ENCODE measurements at regions not wholly inside any gene's neighbourhood (a gene's known extent, or its start where the extent isn't known, plus 50 kb on each side); places are given as distances from the start of the nearest gene placed in this dataset.
"Not testable (repeated sequence)": the region's sequence is repeated elsewhere in the genome, so short reads cannot be mapped to it uniquely, and the experiment has no call there.

DNA sequence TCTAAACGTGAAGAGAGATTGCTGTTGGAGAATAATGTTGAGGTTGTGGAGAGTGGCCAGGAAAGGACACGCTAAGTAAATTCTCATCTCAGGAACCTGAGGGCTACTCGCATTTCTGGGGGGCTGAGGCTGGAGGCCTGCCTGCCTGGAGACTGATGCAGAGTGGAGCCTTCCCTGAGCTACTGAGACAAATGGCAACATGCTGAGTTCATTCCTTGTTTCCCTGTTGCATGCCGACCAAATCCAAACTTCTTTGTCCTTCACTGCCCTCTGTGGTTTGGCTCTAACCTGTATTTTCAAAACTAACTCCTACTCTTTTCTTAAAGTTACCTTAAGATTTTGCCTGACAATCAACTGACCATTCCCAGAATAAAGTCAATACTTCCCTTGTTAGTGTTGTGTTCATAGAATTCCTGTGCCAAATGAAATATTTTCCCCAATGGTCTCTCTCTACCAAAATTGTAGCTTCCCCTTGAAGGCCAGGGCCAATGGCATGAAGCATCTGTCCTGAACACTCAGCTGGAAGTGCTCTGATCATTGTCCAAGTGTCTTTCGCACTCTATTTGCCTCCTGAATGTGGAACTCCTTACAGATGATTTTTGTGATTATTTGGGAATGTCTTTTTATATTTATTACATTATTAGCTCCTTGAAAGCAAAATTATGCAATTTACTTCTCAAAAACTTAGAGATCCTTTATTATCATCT, 1085.6 kb downstream of the SOCS6 start:
- TF ChIP-seq, protein P1, sequence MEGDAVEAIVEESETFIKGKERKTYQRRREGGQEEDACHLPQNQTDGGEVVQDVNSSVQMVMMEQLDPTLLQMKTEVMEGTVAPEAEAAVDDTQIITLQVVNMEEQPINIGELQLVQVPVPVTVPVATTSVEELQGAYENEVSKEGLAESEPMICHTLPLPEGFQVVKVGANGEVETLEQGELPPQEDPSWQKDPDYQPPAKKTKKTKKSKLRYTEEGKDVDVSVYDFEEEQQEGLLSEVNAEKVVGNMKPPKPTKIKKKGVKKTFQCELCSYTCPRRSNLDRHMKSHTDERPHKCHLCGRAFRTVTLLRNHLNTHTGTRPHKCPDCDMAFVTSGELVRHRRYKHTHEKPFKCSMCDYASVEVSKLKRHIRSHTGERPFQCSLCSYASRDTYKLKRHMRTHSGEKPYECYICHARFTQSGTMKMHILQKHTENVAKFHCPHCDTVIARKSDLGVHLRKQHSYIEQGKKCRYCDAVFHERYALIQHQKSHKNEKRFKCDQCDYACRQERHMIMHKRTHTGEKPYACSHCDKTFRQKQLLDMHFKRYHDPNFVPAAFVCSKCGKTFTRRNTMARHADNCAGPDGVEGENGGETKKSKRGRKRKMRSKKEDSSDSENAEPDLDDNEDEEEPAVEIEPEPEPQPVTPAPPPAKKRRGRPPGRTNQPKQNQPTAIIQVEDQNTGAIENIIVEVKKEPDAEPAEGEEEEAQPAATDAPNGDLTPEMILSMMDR (IDR thresholded peaks at IDR 0.05; ENCODE audit: low read length, missing control alignments) = no peak
- peak; percentile 27 for DNase-seq (ENCODE audit: low read depth)
- H3K4me3 ChIP-seq (replicated peaks; ENCODE audit: low read depth, low read length) = no peak overlapping the region

DNA sequence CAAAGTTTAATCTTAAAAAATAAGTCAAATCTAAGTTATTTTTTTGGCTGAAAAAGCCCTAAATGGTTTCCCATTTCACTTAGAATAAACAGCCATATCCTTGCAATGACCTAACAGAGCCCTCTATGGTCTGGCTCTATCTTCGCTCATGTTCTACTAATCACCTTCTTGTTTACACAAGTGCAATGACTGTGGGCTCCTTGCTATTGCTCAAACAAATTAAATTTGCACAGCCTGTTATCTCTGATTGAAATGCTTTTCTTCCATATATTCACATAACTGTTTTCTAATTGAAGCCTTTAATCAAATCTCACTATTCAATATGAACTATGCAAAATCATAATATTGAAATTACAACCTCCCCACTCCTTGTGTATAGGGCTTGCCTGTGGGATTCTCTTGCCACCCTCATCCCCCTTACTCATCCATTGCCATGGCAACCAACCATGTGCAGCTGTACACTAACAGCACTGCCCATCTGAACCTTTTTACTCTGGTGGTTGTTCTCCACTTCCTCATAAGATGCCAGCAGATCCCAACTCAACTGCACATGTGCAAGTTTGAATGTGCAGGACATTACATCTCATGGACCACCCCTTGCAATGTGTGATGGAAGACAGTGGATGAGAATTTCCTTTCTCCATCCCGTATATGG, 1083.2 kb downstream of the SOCS6 start:
- no peak for DNase-seq (ENCODE audit: low read depth)
- TF ChIP-seq, protein P1 (IDR thresholded peaks at IDR 0.05; ENCODE audit: low read length, missing control alignments) = no peak
- no peak overlapping the region for H3K4me3 ChIP-seq (replicated peaks; ENCODE audit: low read depth, low read length)

DNA sequence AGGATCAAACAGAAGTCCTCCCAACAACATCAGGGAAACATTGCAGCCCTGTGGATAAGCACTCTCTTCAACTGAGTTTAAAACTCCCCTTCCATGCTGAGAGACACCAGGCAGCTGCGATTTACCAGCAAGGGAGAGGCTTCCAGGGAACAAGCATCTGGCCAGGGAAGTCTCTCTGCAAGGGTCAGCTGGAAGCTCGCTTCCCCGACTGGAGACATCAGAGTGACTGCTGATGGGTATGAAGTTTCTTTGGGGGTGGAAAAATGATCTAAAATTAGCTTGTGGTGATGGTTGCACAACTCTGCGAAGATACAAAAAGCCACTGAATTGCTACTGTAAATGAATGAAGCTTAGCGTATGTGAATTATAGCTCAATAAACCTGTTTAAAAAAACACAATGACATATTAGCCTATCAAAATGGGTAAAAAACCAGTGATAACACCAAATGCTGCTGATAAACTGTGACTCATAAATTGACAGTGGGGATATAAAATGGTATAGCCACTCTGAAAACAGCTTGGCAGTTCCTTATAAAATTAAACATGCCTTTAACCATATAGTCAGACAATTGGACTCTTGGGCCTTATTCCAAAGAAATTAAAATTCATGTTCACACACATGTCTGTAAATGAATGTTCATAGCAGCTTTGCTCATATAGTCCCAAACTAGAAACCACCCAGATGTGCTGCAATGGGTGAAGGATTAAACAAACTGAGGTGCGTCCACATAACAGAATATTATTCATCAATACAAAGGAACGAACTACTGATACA, 1082.0 kb downstream of the SOCS6 start:
- peak; percentile 11 for DNase-seq (ENCODE audit: low read depth)
- TF ChIP-seq, protein P1 (IDR thresholded peaks at IDR 0.05; ENCODE audit: low read length, missing control alignments) = no peak
- H3K4me3 ChIP-seq (replicated peaks; ENCODE audit: low read depth, low read length) = no peak overlapping the region

DNA sequence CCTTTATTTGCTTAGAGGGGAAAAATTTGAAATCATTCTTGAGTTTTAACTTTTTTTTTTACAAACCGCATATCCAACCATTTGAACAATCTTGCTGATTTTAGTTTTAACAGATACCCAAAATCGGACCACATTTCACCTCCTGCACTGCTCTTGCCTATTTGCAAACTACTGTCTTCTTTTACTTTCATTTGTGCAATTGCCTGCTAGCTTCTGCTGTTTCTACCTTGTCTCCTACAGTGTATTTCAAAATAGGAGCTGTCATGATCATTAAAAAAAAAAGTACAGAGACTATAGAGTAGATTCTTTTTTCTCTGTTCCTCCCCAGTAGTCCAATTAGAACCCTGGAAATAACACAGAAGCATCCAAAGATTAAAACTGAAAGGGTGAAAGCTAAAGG, 1081.2 kb downstream of the SOCS6 start:
- no peak for DNase-seq (ENCODE audit: low read depth)
- TF ChIP-seq, protein P1 (IDR thresholded peaks at IDR 0.05; ENCODE audit: low read length, missing control alignments) = no peak
- H3K4me3 ChIP-seq (replicated peaks; ENCODE audit: low read depth, low read length) = no peak overlapping the region

DNA sequence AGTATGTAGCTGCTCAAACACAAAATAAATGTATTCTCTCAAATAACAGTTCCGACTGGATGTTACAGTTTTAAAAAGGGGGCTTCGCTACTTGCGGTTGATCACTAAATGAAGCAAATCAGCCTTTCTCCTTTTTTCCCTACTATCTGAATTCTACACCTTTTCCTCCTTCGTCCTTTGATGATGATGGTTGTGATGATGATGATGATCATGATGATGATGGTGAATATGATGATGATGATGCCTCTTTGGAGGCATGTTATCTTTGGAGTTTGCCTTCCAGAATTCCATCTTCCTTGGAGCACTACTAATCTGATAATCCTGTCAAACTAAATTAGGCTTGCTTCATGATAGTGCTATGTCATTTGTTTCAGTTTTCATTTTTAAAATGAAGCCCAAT, 1073.3 kb downstream of the SOCS6 start:
- no peak overlapping the region for H3K4me3 ChIP-seq (replicated peaks; ENCODE audit: low read depth, low read length)
- DNase-seq (ENCODE audit: low read depth) = no peak
- TF ChIP-seq, protein P1 (IDR thresholded peaks at IDR 0.05; ENCODE audit: low read length, missing control alignments) = no peak

DNA sequence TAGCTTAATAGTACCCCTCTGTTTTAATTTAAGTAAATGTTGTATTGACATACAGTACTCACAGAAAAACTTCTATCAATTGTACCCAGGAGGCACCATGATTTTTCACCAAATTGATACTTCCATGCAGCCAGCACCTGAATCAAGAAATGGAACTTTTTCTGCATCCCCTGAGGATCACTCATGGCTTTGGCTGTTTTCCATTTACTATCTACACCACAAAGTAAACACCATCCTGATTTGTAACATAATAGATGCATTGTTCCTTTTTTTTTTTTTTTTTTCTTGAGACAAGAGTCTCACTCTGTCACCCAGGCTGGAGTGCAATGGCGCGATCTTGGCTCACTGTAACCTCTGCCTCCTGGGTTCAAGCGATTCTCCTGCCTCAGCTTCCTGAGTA, 1066.8 kb downstream of the SOCS6 start:
- not testable (repeated sequence) for DNase-seq (ENCODE audit: low read depth); H3K4me3 ChIP-seq (replicated peaks; ENCODE audit: low read depth, low read length)

DNA sequence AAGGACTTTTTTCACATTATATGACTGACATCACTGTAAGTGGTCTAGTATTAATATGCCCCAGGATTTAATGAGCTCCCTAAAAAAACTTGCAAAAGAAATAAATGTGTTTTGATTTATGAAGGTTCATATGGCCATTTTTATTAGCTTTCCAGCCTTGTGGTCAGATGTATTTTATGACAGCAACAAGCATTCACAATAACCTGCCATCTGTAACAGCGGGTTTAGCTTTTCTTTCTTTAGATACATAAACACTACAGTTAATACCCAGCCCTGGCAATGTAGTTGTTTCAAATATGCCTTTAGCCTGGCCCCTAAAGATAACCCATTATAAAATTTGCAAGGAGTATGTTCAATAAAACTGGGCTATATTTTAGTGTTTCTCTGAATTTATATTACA, 1063.8 kb downstream of the SOCS6 start:
- no peak overlapping the region for H3K4me3 ChIP-seq (replicated peaks; ENCODE audit: low read depth, low read length)
- TF ChIP-seq, protein P1 (IDR thresholded peaks at IDR 0.05; ENCODE audit: low read length, missing control alignments) = no peak
- DNase-seq (ENCODE audit: low read depth) = no peak
